ENCODE measurements at regions not wholly inside any gene's neighbourhood (a gene's known extent, or its start where the extent isn't known, plus 50 kb on each side); places are given as distances from the start of the nearest gene placed in this dataset.

GRCh38 chr4:11485926-11486325, 57.2 kb upstream of the HS3ST1 start:
- TF ChIP-seq CTCF (conservative IDR thresholded peaks at IDR 0.05; ENCODE audit: low read depth, low read length), result no peak
- TF ChIP-seq RAD21 (IDR thresholded peaks at IDR 0.05; ENCODE audit: low read length), result no peak
- TF ChIP-seq, protein P1, sequence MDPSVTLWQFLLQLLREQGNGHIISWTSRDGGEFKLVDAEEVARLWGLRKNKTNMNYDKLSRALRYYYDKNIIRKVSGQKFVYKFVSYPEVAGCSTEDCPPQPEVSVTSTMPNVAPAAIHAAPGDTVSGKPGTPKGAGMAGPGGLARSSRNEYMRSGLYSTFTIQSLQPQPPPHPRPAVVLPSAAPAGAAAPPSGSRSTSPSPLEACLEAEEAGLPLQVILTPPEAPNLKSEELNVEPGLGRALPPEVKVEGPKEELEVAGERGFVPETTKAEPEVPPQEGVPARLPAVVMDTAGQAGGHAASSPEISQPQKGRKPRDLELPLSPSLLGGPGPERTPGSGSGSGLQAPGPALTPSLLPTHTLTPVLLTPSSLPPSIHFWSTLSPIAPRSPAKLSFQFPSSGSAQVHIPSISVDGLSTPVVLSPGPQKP (IDR thresholded peaks at IDR 0.05; ENCODE audit: borderline replicate concordance, low read depth, low read length), result no peak
- TF ChIP-seq SMC3 (IDR thresholded peaks at IDR 0.05; ENCODE audit: low read depth, low read length), result no peak
- no peak for TF ChIP-seq MXI1 (IDR thresholded peaks at IDR 0.05; ENCODE audit: borderline replicate concordance, low read depth, low read length)
- no peak for TF ChIP-seq POLR2A (IDR thresholded peaks at IDR 0.05; ENCODE audit: low read depth, low read length)
- TF ChIP-seq MAZ (IDR thresholded peaks at IDR 0.05; ENCODE audit: borderline replicate concordance, low read depth, low read length), result no peak
- no peak for TF ChIP-seq RFX5 (IDR thresholded peaks at IDR 0.05; ENCODE audit: low read depth, low read length)
- TF ChIP-seq BHLHE40 (IDR thresholded peaks at IDR 0.05; ENCODE audit: low read depth, low read length), result no peak
- no peak for TF ChIP-seq RCOR1 (IDR thresholded peaks at IDR 0.05; ENCODE audit: insufficient replicate concordance, low read length)
- TF ChIP-seq MAFK (IDR thresholded peaks at IDR 0.05; ENCODE audit: low read depth, low read length), result no peak
- no peak for TF ChIP-seq FOS (IDR thresholded peaks at IDR 0.05; ENCODE audit: low read depth, low read length)
- no peak for TF ChIP-seq CEBPB (IDR thresholded peaks at IDR 0.05; ENCODE audit: low read depth, low read length)
